ENCODE measurements at regions not wholly inside any gene's neighbourhood (a gene's known extent, or its start where the extent isn't known, plus 50 kb on each side); places are given as distances from the start of the nearest gene placed in this dataset.

- BruUV-seq (replicated peaks) = no TSS peak
- TF ChIP-seq EZH2phosphoT487 (IDR thresholded peaks at IDR 0.05; ENCODE audit: borderline replicate concordance, low read depth, low read length) = no peak
- no peak for TF ChIP-seq CTCF (conservative IDR thresholded peaks at IDR 0.05; ENCODE audit: low read length)
- POLR2A ChIA-PET = no interaction called here
Observed at GRCh38 chrX:126967225-126967624, 147.7 kb downstream of the PRR32 start.

GRCh38 chrX:126982158-126982557 is 162.6 kb downstream of the PRR32 start:
- POLR2A ChIA-PET = no interaction called here
- Histone ChIP-seq H2AFZ (ENCODE audit: low read length) (no peak overlapping the region), H4K20me1 (ENCODE audit: insufficient read depth, low read length) (no peaks in the 10 kb centered on the region), H3K4me3 (ENCODE audit: low read depth, low read length, poor library complexity, severe bottlenecking) (no peak overlapping the region), H3K36me3 (ENCODE audit: insufficient read depth, low read length) (no peaks in the 10 kb centered on the region), H3K4me2 (ENCODE audit: low read length) (no peak overlapping the region), H3K79me2 (ENCODE audit: insufficient read depth, low read depth, low read length) (no peaks in the 10 kb centered on the region), H3K4me1 (ENCODE audit: insufficient read depth, low read length, poor library complexity, severe bottlenecking) (no peaks in the 10 kb centered on the region), H3K27ac (ENCODE audit: low read depth, low read length, poor library complexity, severe bottlenecking) (no peak overlapping the region), H3K9me2 (ENCODE audit: insufficient read depth, low read length) (no peaks in the 10 kb centered on the region), H3K9me3 (ENCODE audit: low read length) (no peaks in the 10 kb centered on the region)
- intact Hi-C loops (cut with micrococcal nuclease; ENCODE audit: unreplicated experiment) = no loop called here
- TF ChIP-seq CTCF (conservative IDR thresholded peaks at IDR 0.05; ENCODE audit: low read length) (no peak), EZH2phosphoT487 (IDR thresholded peaks at IDR 0.05; ENCODE audit: borderline replicate concordance, low read depth, low read length) (no peak)
- DNase-seq (ENCODE audit: low spot score) = no peak
- no TSS peak for BruUV-seq (replicated peaks)
- CTCF ChIA-PET (ENCODE audit: unreplicated experiment) = no interaction called here

More at GRCh38 chrX:126967225-126967624, 147.7 kb downstream of the PRR32 start:
- CTCF ChIA-PET (ENCODE audit: unreplicated experiment) = no interaction called here
- no peak overlapping the region for H2AFZ ChIP-seq (ENCODE audit: low read length)
- no peaks in the 10 kb centered on the region for H3K9me3 ChIP-seq (ENCODE audit: low read length)
- no peaks in the 10 kb centered on the region for H3K79me2 ChIP-seq (ENCODE audit: insufficient read depth, low read depth, low read length)
- no peak overlapping the region for H3K4me3 ChIP-seq (ENCODE audit: low read depth, low read length, poor library complexity, severe bottlenecking)
- H3K9me2 ChIP-seq (ENCODE audit: insufficient read depth, low read length) = no peaks in the 10 kb centered on the region
- H3K4me2 ChIP-seq (ENCODE audit: low read length) = no peak overlapping the region
- H3K27ac ChIP-seq (ENCODE audit: low read depth, low read length, poor library complexity, severe bottlenecking) = no peak overlapping the region
- intact Hi-C loops (cut with micrococcal nuclease; ENCODE audit: unreplicated experiment) = no loop called here
- no peaks in the 10 kb centered on the region for H4K20me1 ChIP-seq (ENCODE audit: insufficient read depth, low read length)
- no peaks in the 10 kb centered on the region for H3K4me1 ChIP-seq (ENCODE audit: insufficient read depth, low read length, poor library complexity, severe bottlenecking)
- no peak for DNase-seq (ENCODE audit: low spot score)
- H3K36me3 ChIP-seq (ENCODE audit: insufficient read depth, low read length) = no peaks in the 10 kb centered on the region

- no peak for DNase-seq (ENCODE audit: low spot score)
- ChIA-PET POLR2A (no interaction called here), CTCF (ENCODE audit: unreplicated experiment) (no interaction called here)
Observed at GRCh38 chrX:126985027-126985426, 165.5 kb downstream of the PRR32 start.

More at GRCh38 chrX:126985027-126985426, 165.5 kb downstream of the PRR32 start:
- TF ChIP-seq CTCF (conservative IDR thresholded peaks at IDR 0.05; ENCODE audit: low read length) (no peak), EZH2phosphoT487 (IDR thresholded peaks at IDR 0.05; ENCODE audit: borderline replicate concordance, low read depth, low read length) (no peak)
- H3K79me2 ChIP-seq (ENCODE audit: insufficient read depth, low read depth, low read length) = no peaks in the 10 kb centered on the region
- no peak overlapping the region for H2AFZ ChIP-seq (ENCODE audit: low read length)
- BruUV-seq (replicated peaks) = no TSS peak
- no peak overlapping the region for H3K27ac ChIP-seq (ENCODE audit: low read depth, low read length, poor library complexity, severe bottlenecking)
- no peaks in the 10 kb centered on the region for H3K4me1 ChIP-seq (ENCODE audit: insufficient read depth, low read length, poor library complexity, severe bottlenecking)
- H3K9me2 ChIP-seq (ENCODE audit: insufficient read depth, low read length) = no peaks in the 10 kb centered on the region
- H3K36me3 ChIP-seq (ENCODE audit: insufficient read depth, low read length) = no peaks in the 10 kb centered on the region
- H4K20me1 ChIP-seq (ENCODE audit: insufficient read depth, low read length) = no peaks in the 10 kb centered on the region
- H3K9me3 ChIP-seq (ENCODE audit: low read length) = no peaks in the 10 kb centered on the region
- intact Hi-C loops (cut with micrococcal nuclease; ENCODE audit: unreplicated experiment) = no loop called here
- no peak overlapping the region for H3K4me2 ChIP-seq (ENCODE audit: low read length)
- H3K4me3 ChIP-seq (ENCODE audit: low read depth, low read length, poor library complexity, severe bottlenecking) = no peak overlapping the region
